ENCODE measurements at regions not wholly inside any gene's neighbourhood (a gene's known extent, or its start where the extent isn't known, plus 50 kb on each side); places are given as distances from the start of the nearest gene placed in this dataset.
A peak's percentile ranks its signal among the peaks of the same experiment; 100 is the strongest.

- Histone ChIP-seq H3K4me1 (ENCODE audit: low read depth) (peaks cover 5% of the 10 kb centered on the region), H3K36me3 (no peaks in the 10 kb centered on the region), H3K4me3 (no peak overlapping the region), H3K27ac (no peak overlapping the region), H3K9me3 (ENCODE audit: low read depth) (no peaks in the 10 kb centered on the region), H3K27me3 (no peaks in the 10 kb centered on the region)
- peak; percentile 8 to 22 for DNase-seq (ENCODE audit: low read depth in 1 of 2, low spot score in 1 of 2)
- TF ChIP-seq CTCF (IDR thresholded peaks at IDR 0.05; ENCODE audit: low read depth, low read length) = no peak
Measured at GRCh38 chr4:65893957-65894755, 223.9 kb upstream of the EPHA5 start.

GRCh38 chr4:65893271-65893670, 223.0 kb upstream of the EPHA5 start:
- H3K9me3 ChIP-seq (ENCODE audit: low read depth) = no peaks in the 10 kb centered on the region
- H3K4me3 ChIP-seq = no peak overlapping the region
- H3K4me1 ChIP-seq (ENCODE audit: low read depth) = peaks cover 5% of the 10 kb centered on the region
- no peak for TF ChIP-seq CTCF (IDR thresholded peaks at IDR 0.05; ENCODE audit: low read depth, low read length)
- H3K27me3 ChIP-seq = no peaks in the 10 kb centered on the region
- no peaks in the 10 kb centered on the region for H3K36me3 ChIP-seq
- no peak overlapping the region for H3K27ac ChIP-seq
- no peak for DNase-seq (ENCODE audit: low read depth in 1 of 2, low spot score in 1 of 2)

GRCh38 chr4:65880594-65880993, 210.3 kb upstream of the EPHA5 start:
- H3K36me3 ChIP-seq = no peaks in the 10 kb centered on the region
- no peak overlapping the region for H3K27ac ChIP-seq
- peak in 1 of 2 donors; percentile 16 for DNase-seq (ENCODE audit: low read depth in 1 of 2, low spot score in 1 of 2)
- H3K9me3 ChIP-seq (ENCODE audit: low read depth) = no peaks in the 10 kb centered on the region
- no peaks in the 10 kb centered on the region for H3K4me1 ChIP-seq (ENCODE audit: low read depth)
- H3K4me3 ChIP-seq = no peak overlapping the region
- no peaks in the 10 kb centered on the region for H3K27me3 ChIP-seq
- no peak for TF ChIP-seq CTCF (IDR thresholded peaks at IDR 0.05; ENCODE audit: low read depth, low read length)

GRCh38 chr4:65868096-65868824, 198.0 kb upstream of the EPHA5 start:
- no peaks in the 10 kb centered on the region for H3K4me1 ChIP-seq (ENCODE audit: low read depth)
- H3K27ac ChIP-seq = no peak overlapping the region
- DNase-seq (ENCODE audit: low read depth in 1 of 2, low spot score in 1 of 2) = no peak
- TF ChIP-seq CTCF (IDR thresholded peaks at IDR 0.05; ENCODE audit: low read depth, low read length) = no peak
- H3K36me3 ChIP-seq = no peaks in the 10 kb centered on the region
- H3K4me3 ChIP-seq = no peak overlapping the region
- H3K9me3 ChIP-seq (ENCODE audit: low read depth) = no peaks in the 10 kb centered on the region
- H3K27me3 ChIP-seq = no peaks in the 10 kb centered on the region

GRCh38 chr4:65865489-65865888, 195.2 kb upstream of the EPHA5 start:
- Histone ChIP-seq H3K27ac (no peak overlapping the region), H3K9me3 (ENCODE audit: low read depth) (no peaks in the 10 kb centered on the region), H3K27me3 (no peaks in the 10 kb centered on the region), H3K4me1 (ENCODE audit: low read depth) (no peaks in the 10 kb centered on the region), H3K4me3 (no peak overlapping the region), H3K36me3 (no peaks in the 10 kb centered on the region)
- DNase-seq (ENCODE audit: low read depth in 1 of 2, low spot score in 1 of 2) = peak; percentile 31 to 32
- TF ChIP-seq CTCF (IDR thresholded peaks at IDR 0.05; ENCODE audit: low read depth, low read length) = peak; percentile 40
